PFSK-1 (cell line): ENCODE measurements at regions not wholly inside any gene's neighbourhood (a gene's known extent, or its start where the extent isn't known, plus 50 kb on each side); places are given as distances from the start of the nearest gene placed in this dataset.

ENCODE experiments used
- FOXP2 ChIP-seq: optimal IDR thresholded peaks from 2 replicates; pipeline ENCODE3; 2011; ENCODE audit warnings: borderline replicate concordance, control low read depth, inconsistent platforms; ENCODE audit not compliant: insufficient read depth; ENCODE audit errors: extremely low read length, extremely low read depth
- POLR2AphosphoS5 ChIP-seq: IDR thresholded peaks from 2 replicates; pipeline ENCODE4 v1.6.1; 2012; ENCODE audit warnings: low read depth, mild to moderate bottlenecking, control low read depth, low read length, moderate library complexity
- REST ChIP-seq, 2 experiments: IDR thresholded peaks; 2 replicates each; pipeline versions ENCODE4 v1.6.1 to v1.8.0; 2011 to 2012; ENCODE audit warnings: low read depth in 2 of 2, low read length in 2 of 2, control low read depth in 1 of 2, inconsistent platforms in 1 of 2, mild to moderate bottlenecking in 1 of 2, moderate library complexity in 1 of 2; ENCODE audit not compliant: insufficient read depth in 1 of 2
- SIN3A ChIP-seq: IDR thresholded peaks from 2 replicates; pipeline ENCODE4 v1.6.1; 2012; ENCODE audit warnings: mild to moderate bottlenecking, low read length, moderate library complexity, borderline replicate concordance; ENCODE audit not compliant: insufficient read depth
- TAF1 ChIP-seq: IDR thresholded peaks from 2 replicates; pipeline ENCODE4 v1.6.1; 2012; ENCODE audit warnings: low read length, control low read depth, borderline replicate concordance; ENCODE audit not compliant: insufficient read depth

GRCh38 chr13:50523307-50523706, 320.2 kb downstream of the DLEU7 start:
- TF ChIP-seq FOXP2 = no peak
- TF ChIP-seq POLR2AphosphoS5 = no peak
- no peak for TF ChIP-seq SIN3A
- TF ChIP-seq REST (IDR thresholded peaks at IDR 0.05; ENCODE audit: insufficient read depth in 1 of 2, low read depth in 2 of 2, low read length in 2 of 2) = no peak
- no peak for TF ChIP-seq TAF1

- TF ChIP-seq REST (IDR thresholded peaks at IDR 0.05; ENCODE audit: insufficient read depth in 1 of 2, low read depth in 2 of 2, low read length in 2 of 2) (no peak), TAF1 (no peak), SIN3A (no peak), FOXP2 (no peak), POLR2AphosphoS5 (no peak)
Measured at GRCh38 chr13:50524560-50524959, 318.9 kb downstream of the DLEU7 start.

- no peak for TF ChIP-seq FOXP2
- no peak for TF ChIP-seq REST (IDR thresholded peaks at IDR 0.05; ENCODE audit: insufficient read depth in 1 of 2, low read depth in 2 of 2, low read length in 2 of 2)
- no peak for TF ChIP-seq POLR2AphosphoS5
- no peak for TF ChIP-seq SIN3A
Measured at GRCh38 chr13:50526661-50527071, 316.8 kb downstream of the DLEU7 start.

GRCh38 chr13:50527188-50527587, 316.3 kb downstream of the DLEU7 start:
- TF ChIP-seq REST (IDR thresholded peaks at IDR 0.05; ENCODE audit: insufficient read depth in 1 of 2, low read depth in 2 of 2, low read length in 2 of 2) (no peak), TAF1 (no peak), FOXP2 (no peak), SIN3A (no peak), POLR2AphosphoS5 (no peak)
